ENCODE measurements at regions not wholly inside any gene's neighbourhood (a gene's known extent, or its start where the extent isn't known, plus 50 kb on each side); places are given as distances from the start of the nearest gene placed in this dataset.

GRCh38 chr9:24189986-24190385 is 355.7 kb downstream of the IZUMO3 start:
- TF ChIP-seq CTCF (IDR thresholded peaks at IDR 0.05) (no peak), POLR2A (IDR thresholded peaks at IDR 0.05) (no peak)
